ENCODE measurements at regions not wholly inside any gene's neighbourhood (a gene's known extent, or its start where the extent isn't known, plus 50 kb on each side); places are given as distances from the start of the nearest gene placed in this dataset.

DNA sequence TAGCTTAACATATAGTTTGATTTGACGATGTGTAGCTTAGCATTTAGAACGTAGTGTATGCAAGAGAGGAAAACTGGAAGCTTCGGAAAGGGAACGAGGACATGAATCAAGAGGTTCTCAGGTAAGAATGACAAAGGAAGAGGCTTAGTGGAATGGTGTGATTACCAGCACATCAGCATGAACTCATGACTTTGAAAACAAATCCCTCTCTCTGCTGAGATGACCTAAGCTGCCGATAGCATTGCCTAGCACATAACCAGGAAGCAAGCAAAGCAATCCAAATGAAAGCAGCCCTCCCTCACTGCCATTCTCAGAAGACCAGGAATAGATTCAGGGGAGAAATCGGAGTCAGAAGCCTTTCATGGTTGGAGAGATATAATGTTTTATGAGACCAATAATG lies 51.3 kb upstream of the CCL1 start:
- intact Hi-C loops (cut with DNase I; ENCODE audit: low total_unique reads), result no loop called here
- H3K4me1 ChIP-seq, result no peaks in the 10 kb centered on the region
- no peak overlapping the region for H3K4me3 ChIP-seq
- H3K27me3 ChIP-seq, result no peaks in the 10 kb centered on the region
- DNase-seq, result no peak
- no peak overlapping the region for H3K27ac ChIP-seq
- TF ChIP-seq POLR2A (IDR thresholded peaks at IDR 0.05), result no peak
- TF ChIP-seq, protein P1, sequence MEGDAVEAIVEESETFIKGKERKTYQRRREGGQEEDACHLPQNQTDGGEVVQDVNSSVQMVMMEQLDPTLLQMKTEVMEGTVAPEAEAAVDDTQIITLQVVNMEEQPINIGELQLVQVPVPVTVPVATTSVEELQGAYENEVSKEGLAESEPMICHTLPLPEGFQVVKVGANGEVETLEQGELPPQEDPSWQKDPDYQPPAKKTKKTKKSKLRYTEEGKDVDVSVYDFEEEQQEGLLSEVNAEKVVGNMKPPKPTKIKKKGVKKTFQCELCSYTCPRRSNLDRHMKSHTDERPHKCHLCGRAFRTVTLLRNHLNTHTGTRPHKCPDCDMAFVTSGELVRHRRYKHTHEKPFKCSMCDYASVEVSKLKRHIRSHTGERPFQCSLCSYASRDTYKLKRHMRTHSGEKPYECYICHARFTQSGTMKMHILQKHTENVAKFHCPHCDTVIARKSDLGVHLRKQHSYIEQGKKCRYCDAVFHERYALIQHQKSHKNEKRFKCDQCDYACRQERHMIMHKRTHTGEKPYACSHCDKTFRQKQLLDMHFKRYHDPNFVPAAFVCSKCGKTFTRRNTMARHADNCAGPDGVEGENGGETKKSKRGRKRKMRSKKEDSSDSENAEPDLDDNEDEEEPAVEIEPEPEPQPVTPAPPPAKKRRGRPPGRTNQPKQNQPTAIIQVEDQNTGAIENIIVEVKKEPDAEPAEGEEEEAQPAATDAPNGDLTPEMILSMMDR (IDR thresholded peaks at IDR 0.05), result no peak
- H3K36me3 ChIP-seq, result no peaks in the 10 kb centered on the region
- no peaks in the 10 kb centered on the region for H3K9me3 ChIP-seq

DNA sequence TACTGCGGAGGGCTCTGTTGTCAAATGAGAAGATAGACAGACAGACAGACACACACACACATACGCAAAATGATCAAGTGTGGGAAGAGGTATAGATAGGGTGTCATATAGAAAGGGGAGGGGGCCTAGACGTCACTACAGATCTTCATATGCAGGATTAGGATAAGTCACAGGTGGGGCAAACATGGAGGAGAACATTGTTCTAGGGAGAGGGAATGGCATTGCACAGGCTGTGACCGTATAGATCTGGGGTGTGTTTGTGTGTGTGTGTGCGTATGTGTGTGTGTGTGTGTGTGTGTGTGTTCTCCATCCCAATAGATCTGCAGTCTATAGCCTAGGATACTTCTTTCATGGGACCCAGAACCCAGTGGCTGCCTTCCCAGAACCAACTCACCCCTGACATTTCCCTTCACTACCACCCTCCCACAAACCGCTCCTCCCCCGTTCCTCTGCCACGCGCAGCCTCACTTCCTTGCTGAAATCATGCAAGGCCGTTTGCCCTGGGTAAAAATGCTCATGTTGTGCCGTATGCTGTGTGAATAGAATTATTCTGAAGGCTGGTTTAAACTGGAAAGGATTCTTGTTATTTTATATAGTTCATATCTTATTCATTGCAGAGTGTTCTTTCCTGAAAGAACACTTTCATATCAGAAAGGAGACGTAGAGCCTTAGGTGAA lies 50.5 kb upstream of the CCL1 start:
- no peaks in the 10 kb centered on the region for H3K9me3 ChIP-seq
- intact Hi-C loops (cut with DNase I; ENCODE audit: low total_unique reads), result no loop called here
- H3K36me3 ChIP-seq, result no peaks in the 10 kb centered on the region
- TF ChIP-seq, protein P1 (IDR thresholded peaks at IDR 0.05), result no peak
- TF ChIP-seq POLR2A (IDR thresholded peaks at IDR 0.05), result no peak
- DNase-seq, result no peak
- no peak overlapping the region for H3K4me3 ChIP-seq
- no peak overlapping the region for H3K27ac ChIP-seq
- H3K4me1 ChIP-seq, result no peaks in the 10 kb centered on the region
- H3K27me3 ChIP-seq, result no peaks in the 10 kb centered on the region

DNA sequence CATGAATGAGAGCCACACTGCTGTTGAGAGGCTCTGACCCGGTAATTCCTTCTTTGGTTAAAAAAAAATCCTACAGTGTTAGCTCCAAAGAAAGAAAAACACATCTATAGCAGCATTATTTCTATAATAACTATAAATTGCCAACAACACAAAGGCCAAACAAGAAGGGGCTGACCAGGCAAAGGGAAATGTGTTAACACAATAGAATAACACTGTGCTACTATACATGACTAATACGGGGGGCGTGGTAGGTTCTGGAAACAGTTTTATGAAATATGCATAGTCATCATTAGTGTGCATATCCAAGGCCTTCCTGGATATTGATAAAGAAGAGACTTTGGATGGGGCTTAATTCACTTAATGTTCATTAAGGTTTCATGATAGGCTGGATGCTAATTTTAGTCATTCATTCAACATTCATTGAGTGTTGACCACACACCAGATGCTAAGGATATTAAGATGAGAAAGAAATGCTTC lies 50.0 kb upstream of the CCL1 start:
- TF ChIP-seq, protein P1 (IDR thresholded peaks at IDR 0.05), result no peak
- TF ChIP-seq POLR2A (IDR thresholded peaks at IDR 0.05), result no peak
- Histone ChIP-seq H3K27ac (no peak overlapping the region), H3K27me3 (no peaks in the 10 kb centered on the region), H3K9me3 (no peaks in the 10 kb centered on the region), H3K4me3 (no peak overlapping the region), H3K36me3 (no peaks in the 10 kb centered on the region), H3K4me1 (no peaks in the 10 kb centered on the region)
- DNase-seq, result no peak
- intact Hi-C loops (cut with DNase I; ENCODE audit: low total_unique reads), result no loop called here

Data from uterus (tissue), 3 donors.